AG09319 (cell line): ENCODE measurements at regions not wholly inside any gene's neighbourhood (a gene's known extent, or its start where the extent isn't known, plus 50 kb on each side); places are given as distances from the start of the nearest gene placed in this dataset.
"Not testable (repeated sequence)": the region's sequence is repeated elsewhere in the genome, so short reads cannot be mapped to it uniquely, and the experiment has no call there.

Experiments used
- DNase-seq: peaks from one replicate; pipeline ENCODE4 v3.0.0-alpha.2; 2010; ENCODE audit warnings: low read depth; ENCODE audit errors: extremely low read depth
- CTCF ChIP-seq: IDR thresholded peaks from 2 replicates; pipeline ENCODE4 v1.5.1; 2011; ENCODE audit warnings: low read depth, mild to moderate bottlenecking, inconsistent platforms, low read length, moderate library complexity

GRCh38 chr20:48141660-48142515 lies 356.6 kb upstream of the SULF2 start:
- DNase-seq: no peak
- no peak for TF ChIP-seq CTCF

- no peak for TF ChIP-seq CTCF
- peak; percentile 16 for DNase-seq
Observed at GRCh38 chr20:48139262-48140041, 354.2 kb upstream of the SULF2 start.

GRCh38 chr20:48132834-48133233 lies 347.6 kb upstream of the SULF2 start:
- TF ChIP-seq CTCF: no peak
- DNase-seq: no peak

GRCh38 chr20:48131581-48131980 lies 346.3 kb upstream of the SULF2 start:
- DNase-seq: peak; percentile 16
- no peak for TF ChIP-seq CTCF

- no peak for TF ChIP-seq CTCF
- no peak for DNase-seq
Observed at GRCh38 chr20:48129345-48129942, 344.2 kb upstream of the SULF2 start.

- no peak for DNase-seq
- no peak for TF ChIP-seq CTCF
Observed at GRCh38 chr20:48128436-48128835, 343.2 kb upstream of the SULF2 start.

- peak; percentile 27 for DNase-seq
Observed at GRCh38 chr20:48127964-48128363, 342.7 kb upstream of the SULF2 start.

GRCh38 chr20:48127133-48127532 lies 341.9 kb upstream of the SULF2 start:
- DNase-seq: not testable (repeated sequence)
